ENCODE measurements at regions not wholly inside any gene's neighbourhood (a gene's known extent, or its start where the extent isn't known, plus 50 kb on each side); places are given as distances from the start of the nearest gene placed in this dataset.
"Not testable (repeated sequence)": the region's sequence is repeated elsewhere in the genome, so short reads cannot be mapped to it uniquely, and the experiment has no call there.

DNA sequence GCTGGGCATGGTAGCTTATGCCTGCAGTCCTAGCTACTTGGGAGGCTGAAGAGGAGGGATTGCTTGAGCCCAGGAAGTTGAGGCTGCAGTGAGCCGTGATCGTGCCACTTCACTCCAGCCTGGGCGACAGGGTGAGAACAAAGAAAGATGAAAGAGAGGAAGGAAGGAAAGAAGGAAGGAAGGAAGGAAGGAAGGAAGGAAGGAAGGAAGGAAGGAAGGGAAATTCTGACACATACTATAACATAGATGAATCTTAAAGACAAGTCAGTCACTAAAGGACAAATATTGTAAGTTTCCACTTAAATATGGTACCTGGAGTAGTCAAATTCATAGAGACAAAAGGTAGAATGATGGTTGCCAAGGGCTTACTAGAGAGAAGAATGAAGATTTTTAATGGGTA lies 108.0 kb upstream of the CACHD1 start:
- no peak for DNase-seq (ENCODE audit: low read depth)

DNA sequence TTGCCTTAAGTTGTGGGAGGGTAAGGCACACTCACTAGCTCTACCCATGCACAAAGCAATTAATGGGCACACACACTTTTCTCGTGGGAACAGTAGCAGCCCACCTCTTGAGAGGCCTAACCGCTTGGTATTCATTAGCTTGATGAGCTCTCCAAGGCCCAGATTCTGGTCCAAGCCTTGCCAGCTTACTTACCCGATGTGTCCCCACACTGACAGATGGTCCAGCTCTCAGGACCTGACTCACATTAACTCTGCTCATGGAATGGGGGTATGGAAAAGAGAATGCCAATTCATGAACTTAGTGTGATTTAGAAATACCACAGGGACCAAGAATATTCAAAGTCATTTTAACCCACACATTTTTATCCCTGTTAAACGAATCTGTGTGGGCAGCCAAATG lies 106.8 kb upstream of the CACHD1 start:
- no peak for DNase-seq (ENCODE audit: low read depth)

DNA sequence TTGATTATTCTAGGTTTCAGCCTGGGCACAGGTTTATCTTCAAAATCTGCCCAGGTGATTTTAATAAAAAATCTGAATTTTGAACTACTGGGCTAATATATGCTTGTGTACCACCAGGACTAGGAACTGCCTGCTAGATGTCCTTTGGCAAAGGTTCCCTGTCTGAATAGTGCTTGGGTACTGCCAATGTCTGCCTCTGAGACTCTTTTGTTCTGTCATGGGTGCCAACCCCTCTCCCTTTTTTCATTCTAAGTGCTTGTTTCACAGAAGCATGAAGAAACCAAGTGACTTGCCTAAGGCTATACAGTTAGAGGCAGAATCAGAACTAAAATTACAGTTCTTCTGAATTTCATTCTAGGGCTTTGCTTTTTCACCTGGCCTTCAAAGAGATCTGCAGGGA lies 106.3 kb upstream of the CACHD1 start:
- no peak for DNase-seq (ENCODE audit: low read depth)

DNA sequence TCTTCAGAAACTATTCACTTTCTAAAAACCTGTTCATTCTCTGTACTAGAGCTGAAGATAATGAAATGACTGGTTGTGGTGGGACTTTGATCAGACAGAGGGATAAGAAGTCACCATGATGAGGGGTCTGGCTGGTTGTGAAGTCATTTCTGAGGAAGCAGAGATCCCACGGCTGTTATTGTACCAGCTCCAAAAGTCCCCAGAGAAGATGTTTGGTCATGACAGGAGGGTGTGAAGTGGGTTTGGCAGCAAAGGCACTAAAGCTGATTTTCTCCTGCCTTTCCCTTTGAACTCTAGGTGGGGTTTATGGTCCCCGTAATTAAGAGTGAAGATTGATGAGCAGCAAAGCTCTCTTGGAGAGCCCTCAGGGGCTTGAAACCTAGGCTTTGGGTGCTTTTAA lies 103.1 kb upstream of the CACHD1 start:
- DNase-seq (ENCODE audit: low read depth) = no peak

DNA sequence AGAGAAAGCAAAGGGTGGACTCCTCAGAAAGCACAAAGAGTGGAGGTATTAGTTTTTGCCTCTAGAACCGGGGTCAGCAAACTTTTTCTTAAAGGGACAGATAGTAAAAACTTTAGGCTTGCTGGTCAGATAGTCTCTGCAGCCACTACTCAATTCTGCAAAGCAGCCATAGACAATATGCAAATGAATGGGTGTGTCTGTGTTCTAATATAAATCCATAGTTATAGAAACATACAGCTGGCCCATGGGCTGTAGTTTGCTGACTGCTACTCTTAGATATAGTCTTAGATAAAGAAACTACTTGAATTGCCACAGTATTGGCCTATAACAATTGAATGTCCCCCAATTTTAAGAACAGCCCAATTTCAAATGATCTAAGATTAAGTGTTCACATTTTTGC lies 101.6 kb upstream of the CACHD1 start:
- DNase-seq (ENCODE audit: low read depth) = no peak

DNA sequence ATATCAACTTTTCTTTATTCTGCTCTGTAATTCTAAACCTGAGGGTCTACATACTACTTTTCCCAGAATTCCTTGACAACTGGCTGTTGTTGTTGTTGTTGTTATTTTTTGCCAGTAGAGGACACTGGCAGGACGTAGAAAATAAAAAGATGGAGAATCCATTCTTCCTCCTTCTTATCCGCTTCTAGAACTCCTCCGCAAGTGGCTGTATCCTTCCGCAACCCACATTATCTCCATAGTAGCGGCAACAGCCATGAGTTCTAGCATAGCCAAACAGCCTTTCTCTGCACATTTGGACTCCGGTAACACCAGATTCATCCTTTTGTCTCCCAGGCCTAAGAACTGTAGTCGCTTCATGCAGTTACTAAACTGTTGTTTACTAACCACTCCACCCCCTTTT lies 91.1 kb upstream of the CACHD1 start:
- DNase-seq (ENCODE audit: low read depth) = no peak

DNA sequence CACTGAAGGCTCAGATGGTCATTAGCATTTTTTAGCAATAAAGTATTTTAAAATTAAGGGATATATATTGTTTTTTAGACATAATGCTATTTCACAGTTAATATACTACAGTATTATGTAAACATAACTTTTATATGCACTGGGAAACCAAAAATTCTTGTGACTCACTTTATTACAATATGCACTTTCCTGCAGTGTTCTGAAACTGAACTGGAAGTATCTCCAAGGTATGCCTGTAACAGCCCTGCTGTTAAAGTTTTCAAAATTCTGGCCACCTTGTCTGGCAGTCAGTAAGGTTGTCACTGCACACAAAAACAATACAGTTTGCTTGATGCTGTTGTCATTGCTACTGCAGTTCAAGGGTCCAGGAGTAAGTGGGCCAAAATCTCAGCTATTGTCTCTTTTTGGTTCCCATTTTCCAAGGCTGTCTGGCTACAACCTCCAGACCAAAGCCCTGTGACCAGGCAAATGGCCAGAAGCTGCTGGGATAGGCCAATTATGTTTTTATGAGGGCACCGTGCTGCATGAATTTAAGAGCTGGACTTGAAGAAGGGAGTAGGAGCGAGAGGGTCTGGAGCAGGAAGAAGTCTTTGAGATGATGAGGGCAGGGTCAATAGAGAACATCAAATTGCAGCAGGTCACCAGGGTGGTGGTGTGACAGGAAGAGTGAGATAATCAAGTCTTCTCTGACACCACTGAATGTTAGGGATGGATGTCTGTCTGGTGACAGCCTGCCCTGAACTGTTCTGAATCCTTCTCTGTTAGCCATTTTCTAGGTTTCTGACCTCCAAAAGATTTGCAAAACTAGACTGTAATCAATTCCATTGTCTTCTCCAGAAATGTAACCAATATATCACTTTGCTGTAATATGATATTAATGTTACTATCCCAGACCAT lies 82.3 kb upstream of the CACHD1 start:
- no peak for DNase-seq (ENCODE audit: low read depth)

DNA sequence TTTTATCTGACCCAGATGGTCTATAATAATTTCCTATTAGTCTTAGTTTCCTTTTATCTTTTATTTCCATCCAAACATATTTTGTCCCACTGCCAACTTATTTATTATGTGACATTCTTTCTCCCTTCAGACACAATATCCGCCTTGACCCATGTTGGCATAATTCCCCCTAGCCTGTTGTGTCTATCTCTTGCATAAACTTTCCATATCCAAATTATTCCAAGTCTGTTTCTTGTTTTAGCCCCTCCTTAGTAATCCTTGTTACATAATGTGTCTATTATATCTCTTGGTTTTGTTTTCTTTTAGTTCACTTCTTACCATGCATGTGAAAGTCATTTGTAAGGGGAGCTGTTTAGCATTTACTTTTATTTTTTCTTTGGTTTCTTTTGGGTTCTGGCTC lies 81.6 kb upstream of the CACHD1 start:
- no peak for DNase-seq (ENCODE audit: low read depth)

DNA sequence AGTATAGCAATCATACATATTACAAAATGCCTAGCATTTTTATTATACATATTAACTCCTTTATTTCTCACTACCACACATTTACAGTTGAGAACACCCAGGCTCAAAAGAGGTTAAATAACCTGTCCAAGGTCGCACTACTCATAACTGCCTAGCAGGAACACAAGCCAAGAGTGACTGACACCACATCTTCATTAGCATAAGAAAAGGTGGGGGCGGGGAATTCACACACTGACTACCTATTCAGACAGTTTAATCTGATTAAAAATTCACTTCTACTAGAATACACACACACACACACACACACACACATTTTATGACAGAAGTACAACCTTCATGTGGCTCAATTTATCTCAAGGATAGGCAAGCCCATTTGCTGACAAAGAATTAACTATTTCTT lies 77.8 kb upstream of the CACHD1 start:
- no peak for DNase-seq (ENCODE audit: low read depth)

DNA sequence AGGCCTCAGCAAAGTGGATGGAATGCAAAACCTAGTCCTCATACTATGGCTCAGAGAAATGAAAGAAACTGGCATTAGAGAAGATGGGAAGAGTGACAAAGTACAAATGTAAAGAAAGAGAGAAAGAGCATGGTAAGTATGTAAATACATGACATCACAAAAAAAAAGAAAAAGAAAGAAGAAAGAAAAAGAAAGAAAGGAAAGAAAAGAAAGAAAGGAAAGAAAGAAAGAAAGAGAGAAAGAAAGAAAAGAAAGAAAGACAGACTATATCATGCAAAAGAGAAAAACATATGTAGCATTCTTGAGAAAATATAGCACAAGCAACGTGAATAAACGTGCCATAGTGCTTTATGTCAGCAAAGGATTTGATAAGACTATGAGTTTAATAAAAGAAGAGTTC lies 76.1 kb upstream of the CACHD1 start:
- no peak for DNase-seq (ENCODE audit: low read depth)

DNA sequence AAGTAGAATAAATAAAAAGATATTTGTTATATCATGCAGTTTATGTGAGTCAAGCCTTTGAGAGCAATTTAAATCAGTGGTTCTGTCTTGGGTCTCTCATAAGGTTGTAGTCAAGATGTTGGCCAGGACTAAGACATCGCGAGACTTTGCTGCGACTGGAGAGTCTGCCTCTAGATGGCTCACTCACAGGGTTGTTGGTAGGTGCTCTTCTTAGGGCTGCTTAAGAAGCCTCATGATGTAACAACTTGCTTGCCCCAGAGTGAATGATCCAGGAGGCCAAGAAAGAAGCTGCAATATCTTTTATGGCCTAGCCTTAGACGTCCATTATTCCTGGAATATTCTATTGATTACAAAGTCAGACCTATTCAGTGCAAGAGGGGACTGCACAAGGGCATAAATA lies 73.1 kb upstream of the CACHD1 start:
- no peak for DNase-seq (ENCODE audit: low read depth)

DNA sequence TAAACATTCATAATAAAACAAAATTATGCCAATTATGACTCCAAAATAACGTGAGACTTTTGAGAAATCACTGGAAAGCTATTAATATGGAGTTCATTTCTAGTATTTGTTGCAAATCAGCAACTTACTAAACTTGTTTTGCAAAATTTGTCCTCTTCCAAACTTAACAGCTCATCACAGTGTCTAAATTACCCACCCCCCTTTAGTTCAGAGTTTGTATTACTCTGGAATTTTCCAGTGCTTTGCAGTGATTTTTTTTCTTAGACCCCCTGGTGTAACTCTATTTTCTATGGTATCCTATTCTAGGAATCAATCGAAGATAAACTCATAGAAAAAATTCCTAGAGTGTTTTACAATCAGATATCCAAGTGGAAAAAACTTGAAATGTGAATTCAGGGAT lies 72.4 kb upstream of the CACHD1 start:
- DNase-seq (ENCODE audit: low read depth) = no peak

DNA sequence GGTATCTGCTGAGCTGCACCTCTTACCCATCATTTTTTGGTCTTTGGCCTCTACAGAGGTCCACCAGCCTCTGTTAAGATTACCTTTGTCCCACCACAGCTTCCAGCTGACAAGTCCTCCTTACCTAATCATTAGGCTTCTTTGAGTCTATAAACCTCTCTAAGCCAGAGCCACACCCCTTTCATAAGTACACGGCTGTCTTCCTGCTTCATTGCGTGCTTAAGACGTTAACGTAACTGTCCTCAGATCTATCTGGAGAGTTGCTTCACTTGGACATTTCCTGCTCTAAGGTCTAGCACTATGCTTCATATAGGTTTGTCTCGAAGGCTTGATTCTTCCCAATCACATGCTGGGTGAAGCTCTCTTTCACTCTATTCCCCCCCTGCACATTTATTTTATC lies 71.0 kb upstream of the CACHD1 start:
- no peak for DNase-seq (ENCODE audit: low read depth)

DNA sequence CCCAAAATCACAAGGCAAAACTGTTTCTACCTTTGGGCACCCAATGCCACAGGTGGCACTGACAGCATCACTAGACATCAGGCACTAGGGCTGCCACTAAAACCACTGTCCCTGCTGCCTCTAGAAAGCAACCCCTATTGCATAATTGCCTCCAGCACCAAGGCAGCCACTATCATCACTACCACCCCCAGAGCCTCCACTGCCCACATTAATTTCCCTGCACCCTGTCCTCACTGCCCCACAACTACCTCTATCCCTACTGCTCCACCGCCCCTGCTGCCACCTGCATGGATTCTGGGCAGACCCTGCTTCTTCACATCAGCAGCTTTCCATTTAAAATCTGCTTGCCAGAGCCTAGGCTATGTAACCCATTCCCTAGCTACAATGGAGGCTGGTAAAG lies 68.6 kb upstream of the CACHD1 start:
- no peak for DNase-seq (ENCODE audit: low read depth)

DNA sequence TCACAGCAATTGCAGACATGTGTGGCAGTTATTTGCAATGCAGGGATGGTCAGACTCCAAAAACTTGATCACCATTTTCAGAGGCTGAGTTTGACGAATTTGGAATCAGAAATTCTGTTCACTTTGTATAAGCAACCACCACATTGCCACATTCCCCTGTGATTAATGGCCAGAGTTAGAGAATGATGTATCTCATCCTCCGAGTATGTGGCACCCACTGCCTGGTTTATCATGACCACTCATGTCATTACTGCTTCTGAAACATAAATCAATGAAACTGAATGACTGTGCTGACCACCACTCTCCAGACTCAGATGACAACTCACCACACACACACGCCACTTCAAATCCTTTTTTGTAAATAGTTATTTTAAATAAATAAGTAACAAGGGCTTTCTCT lies 66.6 kb upstream of the CACHD1 start:
- no peak for DNase-seq (ENCODE audit: low read depth)

DNA sequence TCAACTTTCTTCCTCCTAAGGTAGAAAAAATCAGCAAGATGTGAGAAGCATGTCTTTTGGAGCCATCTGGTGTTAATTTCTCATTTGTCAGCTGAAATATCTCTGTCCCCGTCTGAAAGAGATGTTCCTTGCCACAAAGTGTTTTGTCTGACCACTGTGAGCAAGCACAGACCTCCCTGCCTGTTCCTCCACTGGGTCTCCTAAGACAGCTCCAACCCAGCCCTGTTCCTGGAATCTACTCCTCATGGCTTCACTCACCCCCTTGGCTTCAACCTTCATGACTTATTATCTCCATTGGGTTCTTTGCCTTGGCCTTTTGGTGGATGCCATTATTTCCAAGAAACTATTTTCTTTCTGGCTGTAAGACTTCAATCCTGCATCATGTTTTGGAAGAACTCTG lies 65.7 kb upstream of the CACHD1 start:
- no peak for DNase-seq (ENCODE audit: low read depth)

DNA sequence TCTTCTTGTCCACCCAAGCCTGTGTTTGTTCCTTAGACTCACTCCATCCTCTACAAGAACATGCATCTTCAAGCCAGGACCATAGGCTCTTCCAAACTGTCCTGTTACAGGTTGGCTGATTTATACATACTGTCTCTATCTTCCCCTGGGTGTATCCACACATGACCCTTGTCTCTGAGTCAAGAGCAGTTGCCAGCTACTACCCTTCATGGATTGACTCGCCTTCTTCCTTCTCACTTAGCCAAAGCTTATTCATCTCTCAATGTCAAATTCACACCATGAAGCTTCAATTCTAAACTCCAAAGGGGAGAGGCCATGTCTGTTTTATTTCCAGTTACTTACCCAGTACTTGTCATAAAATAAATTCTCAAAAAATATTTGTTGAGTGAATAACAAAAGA lies 64.1 kb upstream of the CACHD1 start:
- no peak for DNase-seq (ENCODE audit: low read depth)

DNA sequence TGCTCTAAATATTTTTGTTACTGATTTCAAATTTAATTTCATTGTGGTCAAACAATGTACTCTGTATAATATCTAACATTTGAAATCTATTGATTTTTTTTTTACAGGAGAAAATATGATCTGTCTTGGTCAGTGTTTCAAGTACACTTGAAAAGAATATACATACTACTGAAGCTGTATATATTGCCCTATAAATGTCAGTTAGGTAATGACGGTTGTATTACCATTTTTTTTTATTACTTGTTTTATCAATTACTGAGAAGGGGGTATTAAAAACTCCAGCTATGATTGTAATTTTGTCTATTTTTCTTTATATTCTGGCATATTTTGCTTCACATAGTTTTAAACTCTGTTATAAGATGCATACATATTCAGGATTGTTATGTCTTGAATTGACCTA lies 59.7 kb upstream of the CACHD1 start:
- no peak for DNase-seq (ENCODE audit: low read depth)

DNA sequence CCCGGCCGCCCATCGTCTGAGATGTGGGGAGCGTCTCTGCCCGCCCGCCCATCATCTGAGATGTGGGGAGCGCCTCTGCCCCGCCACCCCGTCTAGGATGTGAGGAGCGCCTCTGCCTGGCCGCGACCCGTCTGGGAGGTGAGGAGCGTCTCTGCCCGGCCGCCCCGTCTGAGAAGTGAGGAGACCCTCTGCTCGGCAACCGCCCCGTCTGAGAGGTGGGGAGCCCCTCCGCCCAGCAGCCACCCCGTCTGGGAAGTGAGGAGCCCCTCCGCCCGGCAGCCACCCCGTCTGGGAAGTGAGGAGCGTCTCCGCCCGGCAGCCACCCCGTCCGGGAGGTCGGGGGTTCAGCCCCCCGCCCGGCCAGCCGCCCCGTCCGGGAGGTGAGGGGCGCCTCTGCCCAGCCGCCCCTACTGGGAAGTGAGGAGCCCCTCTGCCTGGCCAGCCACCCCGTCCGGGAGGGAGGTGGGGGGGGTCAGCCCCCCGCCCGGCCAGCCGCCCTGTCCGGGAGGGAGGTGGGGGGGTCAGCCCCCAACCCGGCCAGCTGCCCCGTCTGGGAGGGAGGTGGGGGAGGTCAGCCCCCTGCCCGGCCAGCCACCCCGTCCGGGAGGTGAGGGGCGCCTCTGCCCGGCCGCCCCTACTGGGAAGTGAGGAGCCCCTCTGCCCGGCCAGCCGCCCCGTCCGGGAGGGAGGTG lies 54.9 kb upstream of the CACHD1 start:
- DNase-seq (ENCODE audit: low read depth) = not testable (repeated sequence)

DNA sequence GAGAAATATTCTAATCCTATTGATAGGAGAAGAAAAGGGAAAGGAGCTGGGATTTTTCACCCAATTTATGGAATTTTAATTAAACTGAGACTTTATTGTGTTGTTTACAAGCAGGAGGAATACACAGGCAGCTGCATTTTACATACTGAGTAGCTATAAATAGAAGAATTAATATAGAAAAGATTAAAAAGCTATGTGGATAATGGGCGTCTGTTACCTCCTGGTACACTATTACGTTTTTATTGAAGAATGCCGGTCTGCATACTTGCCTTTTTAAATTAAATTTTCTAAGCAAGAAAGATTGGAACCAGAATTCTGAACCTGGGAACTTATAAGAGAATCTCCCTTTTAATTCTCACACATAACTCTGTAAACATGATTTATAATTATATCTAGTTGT lies 52.1 kb upstream of the CACHD1 start:
- DNase-seq (ENCODE audit: low read depth) = no peak

Measured in LHCN-M2 (cell line).